ENCODE measurements at regions not wholly inside any gene's neighbourhood (a gene's known extent, or its start where the extent isn't known, plus 50 kb on each side); places are given as distances from the start of the nearest gene placed in this dataset.

DNA sequence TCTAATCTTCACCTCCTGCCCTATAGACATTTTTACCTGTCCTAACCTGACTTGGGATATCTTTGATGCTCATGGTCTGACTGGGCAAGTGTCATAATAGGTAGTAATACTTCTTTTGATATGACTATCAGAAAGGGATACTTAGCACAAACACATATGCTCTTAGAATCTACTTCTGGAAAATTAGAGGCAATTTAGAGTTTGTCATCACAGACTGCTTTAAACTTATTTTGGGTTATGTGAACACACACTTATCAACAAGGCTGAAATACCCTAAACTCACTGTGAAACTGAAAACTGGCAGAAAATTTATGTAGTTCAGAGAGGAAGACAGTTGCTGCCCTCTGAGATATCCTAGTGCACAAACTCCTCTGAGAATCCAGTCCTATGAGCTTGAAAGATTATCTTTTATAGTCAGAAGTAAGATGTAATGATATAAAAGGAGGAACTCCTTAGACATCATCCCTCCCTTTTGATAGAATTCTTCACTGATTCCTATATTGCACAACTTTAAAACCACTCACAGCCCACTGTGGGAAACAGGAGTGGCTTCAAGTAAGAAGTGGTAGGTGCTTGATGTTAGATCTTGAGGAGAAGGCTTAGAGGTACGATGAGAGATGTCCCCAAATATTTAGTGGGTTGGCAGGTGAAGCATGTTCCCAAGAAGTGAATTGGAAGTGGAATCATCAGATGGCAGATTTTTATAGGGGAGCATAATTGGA lies 273.3 kb downstream of the MAN2A1 start:
- H3K4me3 ChIP-seq (ENCODE audit: low read depth in 1 of 2, low read length in 2 of 2): no peak overlapping the region
- H3K9me3 ChIP-seq (ENCODE audit: control insufficient read depth in 1 of 2, low read length in 2 of 2): no peaks in the 10 kb centered on the region
- H3K27ac ChIP-seq (ENCODE audit: low read length): no peak overlapping the region
- H3K36me3 ChIP-seq (ENCODE audit: control insufficient read depth in 1 of 2, insufficient read depth in 2 of 2, low read length in 2 of 2): no peaks in the 10 kb centered on the region
- H3K4me1 ChIP-seq (ENCODE audit: control insufficient read depth in 1 of 2, insufficient read depth in 2 of 2, low read length in 2 of 2): no peaks in the 10 kb centered on the region
- no peaks in the 10 kb centered on the region for H3K27me3 ChIP-seq (ENCODE audit: low read depth, low read length)

DNA sequence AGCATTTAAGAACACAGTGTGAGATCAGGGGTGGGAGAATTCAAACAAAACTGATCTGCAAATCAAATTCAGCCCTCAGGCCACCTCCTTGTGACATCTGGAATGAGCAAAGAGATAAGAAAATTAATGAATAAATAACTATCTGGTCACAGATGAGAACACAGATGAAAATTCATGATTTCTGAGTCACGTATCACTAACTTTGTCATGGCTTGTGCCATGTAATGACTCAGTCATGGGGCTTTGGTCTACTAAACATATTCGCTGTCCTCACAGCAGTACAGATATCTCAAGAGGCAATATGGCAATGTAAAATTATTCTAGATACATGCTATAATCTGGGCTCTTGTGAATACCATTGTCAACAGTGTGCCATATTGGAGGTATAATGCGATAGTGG lies 274.4 kb downstream of the MAN2A1 start:
- H3K27ac ChIP-seq (ENCODE audit: low read length): no peak overlapping the region

DNA sequence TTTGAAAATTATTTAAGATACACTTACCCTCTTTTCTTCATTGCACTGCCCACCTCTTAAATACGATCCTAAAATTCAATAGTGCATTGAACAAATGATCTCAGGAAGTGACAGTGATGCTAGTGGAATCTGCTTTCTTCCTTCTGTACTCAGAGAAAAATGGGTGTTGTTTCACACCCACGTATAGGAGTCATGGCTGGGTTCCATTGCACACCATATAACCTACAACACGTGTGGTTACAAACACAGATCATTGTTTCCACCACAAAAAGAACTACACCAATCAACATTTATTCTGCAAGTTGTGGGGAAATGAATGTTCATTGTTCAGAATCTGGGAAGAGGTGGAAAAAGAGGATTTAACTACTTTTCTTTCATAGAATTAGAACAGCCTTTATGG lies 275.9 kb downstream of the MAN2A1 start:
- H3K4me3 ChIP-seq (ENCODE audit: low read depth in 1 of 2, low read length in 2 of 2): no peak overlapping the region
- H3K4me1 ChIP-seq (ENCODE audit: control insufficient read depth in 1 of 2, insufficient read depth in 2 of 2, low read length in 2 of 2): no peaks in the 10 kb centered on the region
- no peaks in the 10 kb centered on the region for H3K36me3 ChIP-seq (ENCODE audit: control insufficient read depth in 1 of 2, insufficient read depth in 2 of 2, low read length in 2 of 2)

More for the DNA sequence above, 274.4 kb downstream of the MAN2A1 start:
- no peaks in the 10 kb centered on the region for H3K4me1 ChIP-seq (ENCODE audit: control insufficient read depth in 1 of 2, insufficient read depth in 2 of 2, low read length in 2 of 2)
- H3K27me3 ChIP-seq (ENCODE audit: low read depth, low read length): no peaks in the 10 kb centered on the region
- no peak overlapping the region for H3K4me3 ChIP-seq (ENCODE audit: low read depth in 1 of 2, low read length in 2 of 2)
- H3K36me3 ChIP-seq (ENCODE audit: control insufficient read depth in 1 of 2, insufficient read depth in 2 of 2, low read length in 2 of 2): no peaks in the 10 kb centered on the region
- no peaks in the 10 kb centered on the region for H3K9me3 ChIP-seq (ENCODE audit: control insufficient read depth in 1 of 2, low read length in 2 of 2)

DNA sequence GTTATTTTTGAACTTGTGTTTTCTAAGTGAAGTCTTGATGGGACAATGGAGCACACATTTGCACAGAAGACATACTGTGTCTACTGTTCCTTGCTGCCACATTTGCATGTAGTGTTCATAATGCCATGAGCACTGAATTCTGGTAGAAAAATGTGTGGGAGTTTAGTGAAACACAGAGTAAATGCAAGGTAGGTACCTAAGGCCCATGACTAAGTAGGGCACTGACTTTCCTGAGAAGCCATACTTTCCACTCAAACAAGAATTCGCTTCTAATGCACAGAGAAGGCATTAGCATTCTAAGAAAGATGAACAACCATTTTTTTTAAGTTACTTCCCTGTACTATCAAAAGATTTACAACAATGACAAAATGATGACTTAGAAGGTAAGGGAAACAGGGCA lies 282.2 kb downstream of the MAN2A1 start:
- no peak overlapping the region for H3K27ac ChIP-seq (ENCODE audit: low read length)
- H3K36me3 ChIP-seq (ENCODE audit: control insufficient read depth in 1 of 2, insufficient read depth in 2 of 2, low read length in 2 of 2): no peaks in the 10 kb centered on the region
- H3K27me3 ChIP-seq (ENCODE audit: low read depth, low read length): no peaks in the 10 kb centered on the region
- H3K9me3 ChIP-seq (ENCODE audit: control insufficient read depth in 1 of 2, low read length in 2 of 2): no peaks in the 10 kb centered on the region
- no peaks in the 10 kb centered on the region for H3K4me1 ChIP-seq (ENCODE audit: control insufficient read depth in 1 of 2, insufficient read depth in 2 of 2, low read length in 2 of 2)
- H3K4me3 ChIP-seq (ENCODE audit: low read depth in 1 of 2, low read length in 2 of 2): no peak overlapping the region

More for the DNA sequence above, 275.9 kb downstream of the MAN2A1 start:
- Histone ChIP-seq H3K27ac (ENCODE audit: low read length) (no peak overlapping the region), H3K9me3 (ENCODE audit: control insufficient read depth in 1 of 2, low read length in 2 of 2) (no peaks in the 10 kb centered on the region), H3K27me3 (ENCODE audit: low read depth, low read length) (no peaks in the 10 kb centered on the region)

DNA sequence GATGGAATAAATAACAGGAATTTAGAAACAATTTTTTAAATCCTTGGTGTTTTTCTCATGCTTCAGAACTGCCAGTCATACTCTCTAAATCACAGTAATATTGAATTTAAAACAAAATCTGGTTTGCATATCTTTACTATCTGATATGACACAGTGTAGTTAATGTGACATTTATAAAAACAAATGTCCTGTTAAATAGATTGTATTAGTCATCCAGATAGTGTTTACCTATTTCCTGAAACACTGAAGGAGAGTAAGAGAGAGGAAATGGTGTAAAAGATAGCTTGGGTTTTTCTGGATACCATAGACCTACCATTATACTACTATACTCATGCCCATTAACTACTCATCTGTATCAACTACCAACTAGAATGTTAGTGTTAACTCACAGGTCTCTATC lies 292.3 kb downstream of the MAN2A1 start:
- Histone ChIP-seq H3K27ac (ENCODE audit: low read length) (no peak overlapping the region), H3K36me3 (ENCODE audit: control insufficient read depth in 1 of 2, insufficient read depth in 2 of 2, low read length in 2 of 2) (no peaks in the 10 kb centered on the region), H3K4me1 (ENCODE audit: control insufficient read depth in 1 of 2, insufficient read depth in 2 of 2, low read length in 2 of 2) (no peaks in the 10 kb centered on the region), H3K4me3 (ENCODE audit: low read depth in 1 of 2, low read length in 2 of 2) (no peak overlapping the region), H3K27me3 (ENCODE audit: low read depth, low read length) (no peaks in the 10 kb centered on the region), H3K9me3 (ENCODE audit: control insufficient read depth in 1 of 2, low read length in 2 of 2) (no peaks in the 10 kb centered on the region)

DNA sequence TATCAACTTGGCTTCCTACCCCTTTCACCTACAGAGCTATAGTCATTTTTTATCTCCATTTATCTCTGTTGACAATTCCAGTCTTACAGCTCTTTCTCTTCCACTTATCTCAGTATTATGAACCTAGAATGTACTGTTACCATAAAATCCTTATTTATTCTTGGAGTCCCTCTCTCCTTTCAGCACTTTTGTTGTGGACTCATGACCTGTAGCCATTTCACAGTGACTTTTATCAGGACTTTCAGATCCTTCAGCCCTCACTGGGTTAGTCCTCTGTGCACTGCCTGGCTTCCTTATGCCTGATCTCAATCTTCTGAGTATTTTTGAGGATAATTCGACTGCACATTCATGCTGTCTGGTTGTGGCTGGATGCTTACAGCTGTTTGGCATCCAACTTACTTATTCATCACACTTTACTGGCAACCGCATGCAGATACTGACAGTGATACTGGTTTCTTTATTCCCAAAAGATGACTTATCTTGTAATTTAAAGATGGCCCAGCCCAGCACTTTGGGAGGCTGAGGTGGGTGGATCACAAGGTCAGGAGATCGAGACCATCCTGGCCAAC lies 293.3 kb downstream of the MAN2A1 start:
- H3K27ac ChIP-seq (ENCODE audit: low read length): no peak overlapping the region
- H3K9me3 ChIP-seq (ENCODE audit: control insufficient read depth in 1 of 2, low read length in 2 of 2): no peaks in the 10 kb centered on the region
- no peaks in the 10 kb centered on the region for H3K27me3 ChIP-seq (ENCODE audit: low read depth, low read length)
- no peaks in the 10 kb centered on the region for H3K36me3 ChIP-seq (ENCODE audit: control insufficient read depth in 1 of 2, insufficient read depth in 2 of 2, low read length in 2 of 2)
- H3K4me3 ChIP-seq (ENCODE audit: low read depth in 1 of 2, low read length in 2 of 2): no peak overlapping the region
- H3K4me1 ChIP-seq (ENCODE audit: control insufficient read depth in 1 of 2, insufficient read depth in 2 of 2, low read length in 2 of 2): no peaks in the 10 kb centered on the region

DNA sequence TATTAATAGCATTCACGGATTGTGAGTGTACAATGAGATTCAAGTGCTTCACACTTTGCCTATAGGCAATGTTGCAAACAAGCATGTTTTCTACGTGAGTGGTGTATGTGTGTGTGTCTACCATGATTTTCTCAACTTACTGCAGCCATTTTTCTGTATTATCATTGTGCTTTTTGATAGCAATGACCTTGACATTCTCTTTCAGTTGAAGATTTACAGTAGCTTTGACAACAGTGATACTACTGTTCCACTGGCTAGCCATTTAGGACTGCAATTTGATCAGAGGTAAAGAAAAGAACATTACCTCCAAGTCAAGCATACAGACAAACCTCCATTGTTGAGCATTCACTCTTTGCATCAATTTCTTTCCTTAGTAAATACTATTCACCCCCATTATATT lies 297.0 kb downstream of the MAN2A1 start:
- no peak overlapping the region for H3K4me3 ChIP-seq (ENCODE audit: low read depth in 1 of 2, low read length in 2 of 2)

DNA sequence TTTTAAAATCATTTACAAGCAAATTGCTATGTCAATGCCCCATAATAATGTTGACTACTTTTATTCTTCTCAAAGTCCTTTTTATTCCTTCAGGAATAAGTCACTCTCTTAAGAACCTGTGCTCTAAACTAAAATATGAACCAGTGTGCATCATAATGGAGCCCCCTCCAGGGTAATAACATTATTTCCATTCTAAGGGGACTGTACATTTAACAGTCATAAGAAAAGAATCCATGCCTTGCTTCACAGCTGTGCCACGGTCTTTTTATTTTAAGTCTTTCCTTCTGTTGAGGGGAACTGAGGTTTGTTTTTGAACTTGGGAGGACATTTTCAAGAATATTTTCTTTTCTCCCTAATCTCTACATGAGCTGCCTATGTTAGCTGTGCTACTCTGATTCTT lies 297.6 kb downstream of the MAN2A1 start:
- no peak overlapping the region for H3K27ac ChIP-seq (ENCODE audit: low read length)
- H3K27me3 ChIP-seq (ENCODE audit: low read depth, low read length): no peaks in the 10 kb centered on the region
- H3K9me3 ChIP-seq (ENCODE audit: control insufficient read depth in 1 of 2, low read length in 2 of 2): no peaks in the 10 kb centered on the region
- no peaks in the 10 kb centered on the region for H3K36me3 ChIP-seq (ENCODE audit: control insufficient read depth in 1 of 2, insufficient read depth in 2 of 2, low read length in 2 of 2)
- no peak overlapping the region for H3K4me3 ChIP-seq (ENCODE audit: low read depth in 1 of 2, low read length in 2 of 2)
- H3K4me1 ChIP-seq (ENCODE audit: control insufficient read depth in 1 of 2, insufficient read depth in 2 of 2, low read length in 2 of 2): no peaks in the 10 kb centered on the region

More for the DNA sequence above, 297.0 kb downstream of the MAN2A1 start:
- no peaks in the 10 kb centered on the region for H3K36me3 ChIP-seq (ENCODE audit: control insufficient read depth in 1 of 2, insufficient read depth in 2 of 2, low read length in 2 of 2)
- no peaks in the 10 kb centered on the region for H3K4me1 ChIP-seq (ENCODE audit: control insufficient read depth in 1 of 2, insufficient read depth in 2 of 2, low read length in 2 of 2)
- no peaks in the 10 kb centered on the region for H3K27me3 ChIP-seq (ENCODE audit: low read depth, low read length)
- no peak overlapping the region for H3K27ac ChIP-seq (ENCODE audit: low read length)
- no peaks in the 10 kb centered on the region for H3K9me3 ChIP-seq (ENCODE audit: control insufficient read depth in 1 of 2, low read length in 2 of 2)

DNA sequence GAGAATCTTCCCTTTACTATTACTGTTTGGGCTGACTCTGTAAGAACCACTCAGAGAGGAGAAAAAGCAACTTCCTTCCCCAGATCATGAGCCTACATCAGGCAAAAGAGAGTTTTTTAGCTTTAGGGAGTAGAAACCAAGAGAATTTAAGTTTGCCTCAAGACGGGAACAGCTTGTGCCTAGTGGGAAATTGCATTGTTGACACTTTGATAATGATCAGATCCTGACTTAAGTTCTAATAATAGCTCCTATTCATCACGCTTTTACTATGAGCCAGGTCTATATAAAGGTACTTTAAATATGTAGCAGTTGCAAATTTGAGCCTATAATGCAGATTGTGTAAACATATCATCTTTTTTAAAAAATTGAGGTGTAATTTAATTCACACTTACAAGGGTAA lies 298.2 kb downstream of the MAN2A1 start:
- Histone ChIP-seq H3K9me3 (ENCODE audit: control insufficient read depth in 1 of 2, low read length in 2 of 2) (no peaks in the 10 kb centered on the region), H3K36me3 (ENCODE audit: control insufficient read depth in 1 of 2, insufficient read depth in 2 of 2, low read length in 2 of 2) (no peaks in the 10 kb centered on the region), H3K27ac (ENCODE audit: low read length) (no peak overlapping the region), H3K4me1 (ENCODE audit: control insufficient read depth in 1 of 2, insufficient read depth in 2 of 2, low read length in 2 of 2) (no peaks in the 10 kb centered on the region), H3K27me3 (ENCODE audit: low read depth, low read length) (no peaks in the 10 kb centered on the region), H3K4me3 (ENCODE audit: low read depth in 1 of 2, low read length in 2 of 2) (no peak overlapping the region)

DNA sequence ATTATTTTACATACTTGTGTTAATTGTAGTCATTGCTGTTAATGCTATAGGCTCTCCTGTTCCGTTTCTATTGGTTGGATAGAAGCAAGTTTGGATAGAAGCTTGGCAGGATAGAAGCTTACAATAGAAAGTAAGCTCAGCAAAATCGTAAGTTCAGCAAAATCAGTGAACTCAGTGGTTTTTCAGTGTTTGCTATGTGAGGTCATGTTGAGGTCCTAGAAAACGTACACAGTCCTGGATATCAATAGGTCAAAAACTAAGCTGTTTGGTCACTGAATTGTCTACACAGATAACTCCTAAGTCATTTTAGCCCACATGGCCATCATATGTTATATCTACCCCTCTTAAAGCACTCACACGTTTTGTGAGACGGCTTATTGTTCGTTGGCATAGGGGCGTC lies 299.4 kb downstream of the MAN2A1 start:
- no peak overlapping the region for H3K4me3 ChIP-seq (ENCODE audit: low read depth in 1 of 2, low read length in 2 of 2)
- no peak overlapping the region for H3K27ac ChIP-seq (ENCODE audit: low read length)
- H3K27me3 ChIP-seq (ENCODE audit: low read depth, low read length): no peaks in the 10 kb centered on the region
- H3K36me3 ChIP-seq (ENCODE audit: control insufficient read depth in 1 of 2, insufficient read depth in 2 of 2, low read length in 2 of 2): no peaks in the 10 kb centered on the region
- no peaks in the 10 kb centered on the region for H3K4me1 ChIP-seq (ENCODE audit: control insufficient read depth in 1 of 2, insufficient read depth in 2 of 2, low read length in 2 of 2)
- no peaks in the 10 kb centered on the region for H3K9me3 ChIP-seq (ENCODE audit: control insufficient read depth in 1 of 2, low read length in 2 of 2)

DNA sequence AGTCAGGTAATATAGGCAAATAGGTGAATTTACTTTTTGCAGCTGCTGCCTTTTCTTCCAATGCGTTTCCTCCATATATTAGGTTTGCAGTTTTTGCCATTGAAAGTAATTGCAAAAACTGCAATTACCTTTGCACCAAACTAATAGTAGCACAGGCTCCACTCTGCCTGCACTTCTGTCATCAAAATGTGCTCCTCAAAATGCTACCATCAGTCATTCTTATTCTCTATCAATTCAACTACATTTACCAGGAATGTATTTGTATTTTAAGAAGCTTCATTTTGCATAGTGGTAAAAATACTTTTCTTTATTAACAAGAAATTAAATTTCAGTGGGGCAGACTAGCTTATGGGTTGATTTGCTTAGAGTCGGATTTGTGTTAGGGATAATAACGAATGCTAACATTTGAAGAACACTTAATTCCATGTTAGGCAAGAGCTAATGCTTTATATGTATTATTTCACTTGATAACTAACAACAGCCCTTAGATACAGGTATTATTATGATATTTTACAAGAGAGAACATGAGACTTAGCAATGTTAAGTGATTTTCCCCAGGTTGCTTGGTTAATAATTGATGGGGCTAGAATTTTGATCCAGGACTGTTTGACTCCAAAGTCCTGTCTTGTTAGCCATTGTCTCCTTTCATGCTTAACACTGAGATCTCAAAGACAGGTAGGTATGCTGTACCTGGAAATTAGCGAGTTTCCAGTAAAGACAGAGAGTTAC lies 300.4 kb downstream of the MAN2A1 start:
- H3K27me3 ChIP-seq (ENCODE audit: low read depth, low read length): no peaks in the 10 kb centered on the region
- H3K36me3 ChIP-seq (ENCODE audit: control insufficient read depth in 1 of 2, insufficient read depth in 2 of 2, low read length in 2 of 2): no peaks in the 10 kb centered on the region
- H3K9me3 ChIP-seq (ENCODE audit: control insufficient read depth in 1 of 2, low read length in 2 of 2): no peaks in the 10 kb centered on the region
- no peak overlapping the region for H3K27ac ChIP-seq (ENCODE audit: low read length)
- H3K4me1 ChIP-seq (ENCODE audit: control insufficient read depth in 1 of 2, insufficient read depth in 2 of 2, low read length in 2 of 2): no peaks in the 10 kb centered on the region
- H3K4me3 ChIP-seq (ENCODE audit: low read depth in 1 of 2, low read length in 2 of 2): no peak overlapping the region

All from muscle layer of duodenum (tissue), 2 donors.